ENCODE measurements at regions not wholly inside any gene's neighbourhood (a gene's known extent, or its start where the extent isn't known, plus 50 kb on each side); places are given as distances from the start of the nearest gene placed in this dataset.

DNA sequence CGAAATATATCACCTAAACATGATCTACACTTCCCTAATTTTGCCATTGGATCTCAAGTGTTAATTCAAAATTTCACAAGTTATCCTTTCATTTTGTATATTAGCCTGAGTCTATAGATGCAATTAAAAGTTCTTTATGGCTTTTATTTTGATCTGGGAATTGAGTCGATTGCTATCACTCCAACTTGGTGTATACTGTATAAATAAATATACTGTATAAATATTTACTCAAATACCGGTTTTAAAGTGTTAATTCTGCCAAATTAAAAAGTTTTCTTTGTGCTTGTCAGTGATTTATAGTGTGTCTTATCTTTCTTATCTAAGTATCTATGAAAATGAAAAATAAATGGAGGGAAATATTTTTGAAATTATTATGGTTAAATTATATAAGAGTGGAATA is 683.7 kb upstream of the LRRN3 start (continued):
- TF ChIP-seq SPI1 (IDR thresholded peaks at IDR 0.05; ENCODE audit: borderline replicate concordance, insufficient read depth, low read depth, low read length) (no peak), HDAC6 (IDR thresholded peaks at IDR 0.05; ENCODE audit: unreplicated experiment) (no peak), HDGF (IDR thresholded peaks at IDR 0.05) (no peak)
- TF ChIP-seq, protein P1, sequence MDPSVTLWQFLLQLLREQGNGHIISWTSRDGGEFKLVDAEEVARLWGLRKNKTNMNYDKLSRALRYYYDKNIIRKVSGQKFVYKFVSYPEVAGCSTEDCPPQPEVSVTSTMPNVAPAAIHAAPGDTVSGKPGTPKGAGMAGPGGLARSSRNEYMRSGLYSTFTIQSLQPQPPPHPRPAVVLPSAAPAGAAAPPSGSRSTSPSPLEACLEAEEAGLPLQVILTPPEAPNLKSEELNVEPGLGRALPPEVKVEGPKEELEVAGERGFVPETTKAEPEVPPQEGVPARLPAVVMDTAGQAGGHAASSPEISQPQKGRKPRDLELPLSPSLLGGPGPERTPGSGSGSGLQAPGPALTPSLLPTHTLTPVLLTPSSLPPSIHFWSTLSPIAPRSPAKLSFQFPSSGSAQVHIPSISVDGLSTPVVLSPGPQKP (IDR thresholded peaks at IDR 0.05; ENCODE audit: low read depth, low read length): no peak

DNA sequence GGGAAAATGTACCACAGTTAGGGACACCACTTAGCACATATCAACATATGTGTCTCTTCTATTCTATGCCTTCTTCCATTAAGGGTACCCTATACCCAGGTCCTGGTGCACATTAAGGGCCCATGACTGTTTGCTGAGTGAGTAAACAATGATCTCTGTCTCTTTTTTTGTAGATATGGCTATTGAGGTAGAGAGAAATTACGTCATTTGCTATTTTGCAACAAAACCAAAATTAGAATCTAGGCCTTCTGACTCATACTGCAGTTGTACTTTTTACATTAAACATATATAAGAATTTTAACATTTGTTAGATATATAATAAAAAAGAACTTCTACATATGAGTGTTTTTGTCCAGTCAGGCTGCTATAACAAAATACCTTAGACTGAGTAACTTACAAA is 683.2 kb upstream of the LRRN3 start:
- in situ Hi-C loops (cut with MboI): no loop called here
- H3K79me2 ChIP-seq (ENCODE audit: control insufficient read depth, insufficient read depth, low read length): no peaks in the 10 kb centered on the region
- H4K20me1 ChIP-seq (ENCODE audit: control insufficient read depth, insufficient read depth): no peaks in the 10 kb centered on the region
- no peak for FAIRE-seq
- ChIA-PET POLR2A (no interaction called here), SMC1A (ENCODE audit: uncharacterized antibody, unreplicated experiment) (no interaction called here), CTCF (no interaction called here), RAD21 (ENCODE audit: unreplicated experiment) (no interaction called here)
- no peaks in the 10 kb centered on the region for H3K4me1 ChIP-seq (ENCODE audit: control insufficient read depth, insufficient read depth, low read length)
- BruUV-seq (replicated peaks): no TSS peak
- H3K4me2 ChIP-seq (ENCODE audit: control insufficient read depth, insufficient read depth): no peak overlapping the region
- ATAC-seq: no peak
- H3K9ac ChIP-seq (ENCODE audit: control insufficient read depth, insufficient read depth, low read length): no peak overlapping the region
- WGBS (ENCODE audit: insufficient coverage, insufficient replicate concordance, low lambda C conversion rate, missing lambda C conversion rate): 0% methylated on average over 1 of the region's 1 CpG
- H3K27ac ChIP-seq (ENCODE audit: control insufficient read depth, insufficient read depth): no peak overlapping the region
- H2AFZ ChIP-seq (ENCODE audit: control insufficient read depth, low read depth, low read length): no peak overlapping the region
- H3K36me3 ChIP-seq (ENCODE audit: control insufficient read depth in 2 of 2, insufficient read depth in 2 of 2, low read length in 1 of 2): no peaks in the 10 kb centered on the region
- H3K27me3 ChIP-seq (replicated peaks in 1 of 2; ENCODE audit: control insufficient read depth in 2 of 2, insufficient read depth in 2 of 2, low read length in 1 of 2): no peaks in the 10 kb centered on the region
- TF ChIP-seq POLR2AphosphoS2 (IDR thresholded peaks at IDR 0.05; ENCODE audit: low read depth, low read length) (no peak), CBFB (IDR thresholded peaks at IDR 0.05; ENCODE audit: low read depth) (no peak), NBN (IDR thresholded peaks at IDR 0.05) (no peak), FOXK2 (IDR thresholded peaks at IDR 0.05) (no peak), NFYB (IDR thresholded peaks at IDR 0.05; ENCODE audit: insufficient read depth, low read depth, low read length) (no peak), ZNF622 (IDR thresholded peaks at IDR 0.05) (no peak), SREBF1 (IDR thresholded peaks at IDR 0.05; ENCODE audit: low read length) (no peak), CREM (IDR thresholded peaks at IDR 0.05; ENCODE audit: low read depth) (no peak), RAD21 (IDR thresholded peaks at IDR 0.05; ENCODE audit: insufficient read depth, low read depth, low read length) (no peak), SRF (IDR thresholded peaks at IDR 0.05; ENCODE audit: low read depth in 2 of 2, low read length in 2 of 2) (no peak), ZNF384 (IDR thresholded peaks at IDR 0.05; ENCODE audit: borderline replicate concordance, low read depth, low read length) (no peak), POLR2A (IDR thresholded peaks at IDR 0.05; ENCODE audit: low read depth, low read length) (no peak), YY1 (IDR thresholded peaks at IDR 0.05; ENCODE audit: low read depth, low read length) (no peak), ATF7 (IDR thresholded peaks at IDR 0.05; ENCODE audit: low read depth) (no peak), BHLHE40 (IDR thresholded peaks at IDR 0.05; ENCODE audit: borderline replicate concordance in 1 of 2, low read depth in 2 of 2, low read length in 1 of 2) (no peak), SMARCA5 (IDR thresholded peaks at IDR 0.05) (no peak)
- TF ChIP-seq, protein P2, sequence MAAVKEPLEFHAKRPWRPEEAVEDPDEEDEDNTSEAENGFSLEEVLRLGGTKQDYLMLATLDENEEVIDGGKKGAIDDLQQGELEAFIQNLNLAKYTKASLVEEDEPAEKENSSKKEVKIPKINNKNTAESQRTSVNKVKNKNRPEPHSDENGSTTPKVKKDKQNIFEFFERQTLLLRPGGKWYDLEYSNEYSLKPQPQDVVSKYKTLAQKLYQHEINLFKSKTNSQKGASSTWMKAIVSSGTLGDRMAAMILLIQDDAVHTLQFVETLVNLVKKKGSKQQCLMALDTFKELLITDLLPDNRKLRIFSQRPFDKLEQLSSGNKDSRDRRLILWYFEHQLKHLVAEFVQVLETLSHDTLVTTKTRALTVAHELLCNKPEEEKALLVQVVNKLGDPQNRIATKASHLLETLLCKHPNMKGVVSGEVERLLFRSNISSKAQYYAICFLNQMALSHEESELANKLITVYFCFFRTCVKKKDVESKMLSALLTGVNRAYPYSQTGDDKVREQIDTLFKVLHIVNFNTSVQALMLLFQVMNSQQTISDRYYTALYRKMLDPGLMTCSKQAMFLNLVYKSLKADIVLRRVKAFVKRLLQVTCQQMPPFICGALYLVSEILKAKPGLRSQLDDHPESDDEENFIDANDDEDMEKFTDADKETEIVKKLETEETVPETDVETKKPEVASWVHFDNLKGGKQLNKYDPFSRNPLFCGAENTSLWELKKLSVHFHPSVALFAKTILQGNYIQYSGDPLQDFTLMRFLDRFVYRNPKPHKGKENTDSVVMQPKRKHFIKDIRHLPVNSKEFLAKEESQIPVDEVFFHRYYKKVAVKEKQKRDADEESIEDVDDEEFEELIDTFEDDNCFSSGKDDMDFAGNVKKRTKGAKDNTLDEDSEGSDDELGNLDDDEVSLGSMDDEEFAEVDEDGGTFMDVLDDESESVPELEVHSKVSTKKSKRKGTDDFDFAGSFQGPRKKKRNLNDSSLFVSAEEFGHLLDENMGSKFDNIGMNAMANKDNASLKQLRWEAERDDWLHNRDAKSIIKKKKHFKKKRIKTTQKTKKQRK (IDR thresholded peaks at IDR 0.05; ENCODE audit: low read depth, low read length): no peak
- TF ChIP-seq, protein P1 (IDR thresholded peaks at IDR 0.05; ENCODE audit: low read depth, low read length): no peak
- H3K4me3 ChIP-seq: no peak overlapping the region
- no peaks in the 10 kb centered on the region for H3K9me3 ChIP-seq (replicated peaks; ENCODE audit: control insufficient read depth, insufficient read depth, low read length)
- intact Hi-C loops (cut with micrococcal nuclease; ENCODE audit: unreplicated experiment): no loop called here
- no peak for DNase-seq (ENCODE audit: low read depth, low spot score)
